HFFc6 (cell line): ENCODE measurements at regions not wholly inside any gene's neighbourhood (a gene's known extent, or its start where the extent isn't known, plus 50 kb on each side); places are given as distances from the start of the nearest gene placed in this dataset.
A peak's percentile ranks its signal among the peaks of the same experiment; 100 is the strongest.

Experiments
- DNase-seq: peaks from one replicate; pipeline ENCODE4 v3.0.0-alpha.2; 2018
- H3K27ac Mint-ChIP-seq: 2 replicates; pipeline ENCODE4 v1.8.0; 2020; ENCODE audit warnings: mild to moderate bottlenecking, mixed read lengths
- H3K27me3 Mint-ChIP-seq: 2 replicates; pipeline ENCODE4 v1.8.0; 2021; ENCODE audit warnings: mild to moderate bottlenecking, moderate library complexity, mixed read lengths; ENCODE audit not compliant: insufficient read depth
- H3K36me3 Mint-ChIP-seq: 2 replicates; pipeline ENCODE4 v1.8.0; 2021; ENCODE audit warnings: low read depth, mixed read lengths
- H3K4me1 Mint-ChIP-seq: 2 replicates; pipeline ENCODE4 v1.8.0; 2020; ENCODE audit warnings: low read depth, mixed read lengths
- H3K4me3 Mint-ChIP-seq: 2 replicates; pipeline ENCODE4 v1.8.0; 2020; ENCODE audit warnings: mild to moderate bottlenecking, moderate library complexity, mixed read lengths
- H3K9me3 Mint-ChIP-seq: 2 replicates; pipeline ENCODE4 v1.8.0; 2020; ENCODE audit warnings: mild to moderate bottlenecking, mixed read lengths
- TF ChIP-seq, protein P1 (sequence below): fragments of 200-600 bp; sonication (generic); IDR thresholded peaks from 2 replicates; pipeline ENCODE4 v1.5.0; 2021; ENCODE audit warnings: antibody characterized with exemption, mild to moderate bottlenecking

DNA sequence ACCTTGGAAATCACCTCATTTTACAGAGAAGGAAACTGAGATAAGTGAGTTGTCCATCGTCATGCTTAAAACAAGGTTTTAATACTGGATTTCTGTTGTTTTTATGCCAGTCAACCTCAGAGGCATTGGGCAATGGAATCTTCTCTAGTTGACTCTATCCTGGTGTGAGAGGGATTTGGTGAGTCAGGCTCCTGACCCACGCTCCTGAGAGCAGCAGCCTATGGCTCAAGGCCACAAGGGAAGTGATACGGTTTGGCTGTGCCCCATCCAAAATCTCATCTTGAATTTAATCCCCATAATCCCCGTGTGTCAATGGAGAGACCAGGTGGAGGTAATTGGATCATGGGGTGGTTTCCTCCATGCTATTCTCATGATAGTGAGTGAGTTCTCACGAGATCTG is 90.1 kb downstream of the TLR5 start:
- DNase-seq, result peak; percentile 23
- no peaks in the 10 kb centered on the region for H3K4me1 Mint-ChIP-seq
- H3K9me3 Mint-ChIP-seq, result no peaks in the 10 kb centered on the region; the same call in 1 of the 2 replicates
- H3K4me3 Mint-ChIP-seq, result no peak overlapping the region
- peaks cover 29% of the 10 kb centered on the region for H3K27me3 Mint-ChIP-seq
- TF ChIP-seq, protein P1, sequence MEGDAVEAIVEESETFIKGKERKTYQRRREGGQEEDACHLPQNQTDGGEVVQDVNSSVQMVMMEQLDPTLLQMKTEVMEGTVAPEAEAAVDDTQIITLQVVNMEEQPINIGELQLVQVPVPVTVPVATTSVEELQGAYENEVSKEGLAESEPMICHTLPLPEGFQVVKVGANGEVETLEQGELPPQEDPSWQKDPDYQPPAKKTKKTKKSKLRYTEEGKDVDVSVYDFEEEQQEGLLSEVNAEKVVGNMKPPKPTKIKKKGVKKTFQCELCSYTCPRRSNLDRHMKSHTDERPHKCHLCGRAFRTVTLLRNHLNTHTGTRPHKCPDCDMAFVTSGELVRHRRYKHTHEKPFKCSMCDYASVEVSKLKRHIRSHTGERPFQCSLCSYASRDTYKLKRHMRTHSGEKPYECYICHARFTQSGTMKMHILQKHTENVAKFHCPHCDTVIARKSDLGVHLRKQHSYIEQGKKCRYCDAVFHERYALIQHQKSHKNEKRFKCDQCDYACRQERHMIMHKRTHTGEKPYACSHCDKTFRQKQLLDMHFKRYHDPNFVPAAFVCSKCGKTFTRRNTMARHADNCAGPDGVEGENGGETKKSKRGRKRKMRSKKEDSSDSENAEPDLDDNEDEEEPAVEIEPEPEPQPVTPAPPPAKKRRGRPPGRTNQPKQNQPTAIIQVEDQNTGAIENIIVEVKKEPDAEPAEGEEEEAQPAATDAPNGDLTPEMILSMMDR, result no peak
- no peak overlapping the region for H3K27ac Mint-ChIP-seq
- H3K36me3 Mint-ChIP-seq, result no peaks in the 10 kb centered on the region

DNA sequence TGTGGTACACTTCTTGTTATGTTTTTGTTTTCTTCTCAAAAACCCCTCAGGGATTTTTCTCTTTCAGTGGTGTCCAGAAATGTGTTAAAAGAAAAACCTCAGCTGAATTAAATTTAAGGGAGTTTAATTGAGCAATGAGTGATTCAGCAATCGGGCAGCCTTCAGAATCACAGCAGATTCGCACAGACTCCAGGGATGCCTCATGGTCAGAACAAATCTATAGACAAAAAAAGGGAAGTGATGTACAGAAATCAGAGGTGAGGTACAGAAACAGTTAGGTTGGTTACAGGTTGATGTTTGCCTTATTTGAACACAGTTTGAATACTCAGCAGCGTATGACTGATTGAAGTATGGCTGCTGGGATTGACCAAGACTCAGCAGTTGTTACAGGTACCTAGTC is 86.2 kb downstream of the TLR5 start:
- DNase-seq, result no peak
- no peaks in the 10 kb centered on the region for H3K9me3 Mint-ChIP-seq
- H3K27me3 Mint-ChIP-seq, result peaks cover 23% of the 10 kb centered on the region
- TF ChIP-seq, protein P1, result no peak
- no peak overlapping the region for H3K27ac Mint-ChIP-seq
- no peak overlapping the region for H3K4me3 Mint-ChIP-seq
- no peaks in the 10 kb centered on the region for H3K4me1 Mint-ChIP-seq
- H3K36me3 Mint-ChIP-seq, result no peaks in the 10 kb centered on the region

DNA sequence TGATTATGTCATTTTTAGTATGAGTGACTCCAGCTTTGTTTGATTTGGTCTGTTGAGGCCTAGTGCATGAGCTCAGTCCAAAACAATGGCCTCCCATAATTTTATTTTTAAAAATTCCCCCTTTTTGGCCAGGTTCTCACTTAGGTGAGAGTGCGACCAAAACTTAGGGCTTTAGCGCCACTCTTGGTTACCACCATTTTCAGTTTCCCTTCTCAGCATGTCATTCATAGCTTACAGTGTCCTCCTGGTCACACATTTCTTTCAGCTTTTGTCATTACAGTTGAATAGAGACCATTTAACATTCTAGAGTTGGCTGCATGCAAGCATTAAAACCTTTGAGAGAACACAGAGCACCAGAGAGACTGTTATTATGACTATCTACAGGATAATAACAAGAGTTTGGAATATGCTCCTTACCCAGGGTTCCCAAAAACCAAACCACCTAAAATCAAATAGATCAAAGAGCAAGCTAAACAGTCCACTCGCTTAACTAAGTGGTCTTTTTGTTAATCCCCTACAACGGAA is 85.4 kb downstream of the TLR5 start:
- Mint-ChIP-seq H3K4me1 (no peaks in the 10 kb centered on the region), H3K4me3 (no peak overlapping the region), H3K27ac (no peak overlapping the region), H3K27me3 (peaks cover 25% of the 10 kb centered on the region), H3K9me3 (no peaks in the 10 kb centered on the region), H3K36me3 (no peaks in the 10 kb centered on the region)
- DNase-seq, result no peak
- TF ChIP-seq, protein P1, result no peak
